MM.1S (cell line): ENCODE measurements at regions not wholly inside any gene's neighbourhood (a gene's known extent, or its start where the extent isn't known, plus 50 kb on each side); places are given as distances from the start of the nearest gene placed in this dataset.
A peak's percentile ranks its signal among the peaks of the same experiment; 100 is the strongest.

ENCODE experiments used
- DNase-seq: peaks from one replicate; pipeline ENCODE4 v3.0.0-alpha.2; 2015
- H2AFZ ChIP-seq: fragments of 300-600 bp; sonication (generic); 2 replicates; pipeline ENCODE4 v1.6.0; 2016; ENCODE audit warnings: antibody characterized with exemption, low read length
- H3F3A ChIP-seq: fragments of 300-600 bp; sonication (generic); 2 replicates; pipeline ENCODE4 v1.6.1; 2016; ENCODE audit warnings: mild to moderate bottlenecking, antibody characterized with exemption, low read length, moderate library complexity, mixed read lengths; ENCODE audit not compliant: insufficient read depth
- H3K27ac ChIP-seq: fragments of 300-600 bp; sonication (generic); 2 replicates; pipeline ENCODE4 v1.5.1; 2016; ENCODE audit warnings: mild to moderate bottlenecking, low read length
- H3K27me3 ChIP-seq: fragments of 300-600 bp; sonication (generic); replicated peaks from 2 replicates; pipeline ENCODE4 v1.6.0; 2016; ENCODE audit warnings: low read length; ENCODE audit not compliant: insufficient read depth
- H3K36me3 ChIP-seq: fragments of 300-600 bp; sonication (generic); replicated peaks from 2 replicates; pipeline ENCODE4 v1.6.1; 2016; ENCODE audit warnings: mild to moderate bottlenecking, low read length, mixed read lengths; ENCODE audit not compliant: insufficient read depth
- H3K4me1 ChIP-seq: fragments of 300-600 bp; sonication (generic); 2 replicates; pipeline ENCODE4 v1.6.1; 2016; ENCODE audit warnings: low read length, mixed read lengths
- H3K4me2 ChIP-seq: fragments of 300-600 bp; sonication (generic); 2 replicates; pipeline ENCODE4 v1.6.0; 2016; ENCODE audit warnings: low read depth, low read length
- H3K4me3 ChIP-seq: fragments of 300-600 bp; sonication (generic); 2 replicates; pipeline ENCODE4 v1.5.1; 2016; ENCODE audit warnings: low read length, mixed read lengths
- H3K79me2 ChIP-seq: fragments of 300-600 bp; sonication (generic); 2 replicates; pipeline ENCODE4 v1.6.1; 2016; ENCODE audit warnings: mixed run types, low read length, mixed read lengths
- H3K9ac ChIP-seq: fragments of 300-600 bp; sonication (generic); 2 replicates; pipeline ENCODE4 v1.6.1; 2016; ENCODE audit warnings: low read length, mixed read lengths
- H3K9me2 ChIP-seq: fragments of 300-600 bp; sonication (generic); replicated peaks from 2 replicates; pipeline ENCODE4 v1.6.1; 2016; ENCODE audit warnings: mild to moderate bottlenecking, low read length, mixed read lengths; ENCODE audit not compliant: insufficient read depth
- H3K9me3 ChIP-seq: fragments of 300-600 bp; sonication (generic); replicated peaks from 2 replicates; pipeline ENCODE4 v1.6.1; 2016; ENCODE audit warnings: mild to moderate bottlenecking, low read length, mixed read lengths; ENCODE audit not compliant: insufficient read depth
- H4K20me1 ChIP-seq: fragments of 300-600 bp; sonication (generic); 2 replicates; pipeline ENCODE4 v1.6.1; 2016; ENCODE audit warnings: mild to moderate bottlenecking, low read length, moderate library complexity, mixed read lengths; ENCODE audit not compliant: insufficient read depth
- CTCF ChIP-seq: fragments of 300-600 bp; sonication (generic); IDR thresholded peaks from 2 replicates; pipeline ENCODE4 v1.5.1; 2016; ENCODE audit warnings: antibody characterized with exemption, low read length, mixed read lengths
- EZH2 ChIP-seq: fragments of 300-600 bp; sonication (generic); optimal IDR thresholded peaks from 2 replicates; pipeline ENCODE3; 2017; ENCODE audit warnings: low read depth, mild to moderate bottlenecking, antibody characterized with exemption, low read length, mixed read lengths
- EZH2phosphoT487 ChIP-seq: fragments of 300-600 bp; sonication (generic); IDR thresholded peaks from 2 replicates; pipeline ENCODE4 v1.6.1; 2018; ENCODE audit warnings: antibody characterized with exemption, low read length

- H3K4me2 ChIP-seq = no peak overlapping the region
- H3K9ac ChIP-seq = no peak overlapping the region
- DNase-seq = no peak
- H3K27ac ChIP-seq = no peak overlapping the region
- no peaks in the 10 kb centered on the region for H3K79me2 ChIP-seq
- H2AFZ ChIP-seq = no peak overlapping the region
- H3K9me2 ChIP-seq = no peaks in the 10 kb centered on the region
- H3K9me3 ChIP-seq = no peaks in the 10 kb centered on the region
- H3K4me1 ChIP-seq = peaks cover 13% of the 10 kb centered on the region
- H4K20me1 ChIP-seq = no peaks in the 10 kb centered on the region
- H3K27me3 ChIP-seq = no peaks in the 10 kb centered on the region
- TF ChIP-seq EZH2 (no peak), EZH2phosphoT487 (no peak), CTCF (no peak)
- H3F3A ChIP-seq = no peaks in the 10 kb centered on the region
- H3K36me3 ChIP-seq = no peaks in the 10 kb centered on the region
- H3K4me3 ChIP-seq = no peak overlapping the region
These were observed 675.8 kb downstream of the CETN3 start for GRCh38 chr5:89733772-89734171.

- no peaks in the 10 kb centered on the region for H3K27me3 ChIP-seq
- H3K9me3 ChIP-seq = no peaks in the 10 kb centered on the region
- H3K4me2 ChIP-seq = no peak overlapping the region
- TF ChIP-seq EZH2phosphoT487 = no peak
- peak; percentile 62 for TF ChIP-seq CTCF
- H2AFZ ChIP-seq = 0 out of 2 replicates have a peak overlapping the region, but pooled peaks have one; percentile 9
- H3K9me2 ChIP-seq = no peaks in the 10 kb centered on the region
- peak; percentile 39 for DNase-seq
- no peaks in the 10 kb centered on the region for H3F3A ChIP-seq
- H4K20me1 ChIP-seq = no peaks in the 10 kb centered on the region
- peaks cover 26% of the 10 kb centered on the region for H3K4me1 ChIP-seq
- H3K36me3 ChIP-seq = no peaks in the 10 kb centered on the region
- no peak overlapping the region for H3K4me3 ChIP-seq
- H3K27ac ChIP-seq = no peak overlapping the region
- no peak overlapping the region for H3K9ac ChIP-seq
- H3K79me2 ChIP-seq = no peaks in the 10 kb centered on the region
These were observed 679.8 kb downstream of the CETN3 start for GRCh38 chr5:89729623-89730301.

GRCh38 chr5:89728750-89729149, 680.8 kb downstream of the CETN3 start:
- H3K27me3 ChIP-seq = no peaks in the 10 kb centered on the region
- no peak overlapping the region for H3K27ac ChIP-seq
- no peaks in the 10 kb centered on the region for H3K36me3 ChIP-seq
- peak overlapping the region; percentile 38; the same call in 1 of the 2 replicates for H3K4me2 ChIP-seq
- TF ChIP-seq CTCF = no peak
- no peak for TF ChIP-seq EZH2
- TF ChIP-seq EZH2phosphoT487 = no peak
- H3F3A ChIP-seq = no peaks in the 10 kb centered on the region
- DNase-seq = no peak
- no peaks in the 10 kb centered on the region for H4K20me1 ChIP-seq
- no peak overlapping the region for H3K4me3 ChIP-seq
- no peak overlapping the region for H2AFZ ChIP-seq
- no peak overlapping the region for H3K9ac ChIP-seq
- H3K9me2 ChIP-seq = no peaks in the 10 kb centered on the region
- H3K4me1 ChIP-seq = peaks cover 26% of the 10 kb centered on the region
- H3K9me3 ChIP-seq = no peaks in the 10 kb centered on the region
- H3K79me2 ChIP-seq = no peaks in the 10 kb centered on the region
